RWPE1 (cell line): ENCODE measurements at regions not wholly inside any gene's neighbourhood (a gene's known extent, or its start where the extent isn't known, plus 50 kb on each side); places are given as distances from the start of the nearest gene placed in this dataset.

Experiments
- CTCF ChIA-PET: fragments of 350-600 bp; sonication (Branson Sonifier 250); formaldehyde crosslinking; extraction: SDS; loops from one replicate; lab custom pipeline; 2021; lab: Yijun Ruan, JAX
- POLR2A ChIA-PET: fragments of 400-600 bp; formaldehyde crosslinking; extraction: SDS; loops from one replicate; lab custom pipeline; 2020; ENCODE audit warnings: antibody characterized with exemption; ENCODE audit not compliant: low non-redundant PET; lab: Yijun Ruan, JAX
- DNase-seq: peaks from one replicate; pipeline ENCODE4 v3.0.0; 2012; ENCODE audit warnings: low spot score
- H3K27ac ChIP-seq: fragments of 450-650 bp; 2 replicates; pipeline ENCODE4 v1.5.1; 2017
- CTCF ChIP-seq: fragments of 450-650 bp; conservative IDR thresholded peaks from 2 replicates; pipeline ENCODE4 v1.5.1; 2017; ENCODE audit warnings: low read depth, mild to moderate bottlenecking

GRCh38 chr18:42174909-42175308, 219.9 kb downstream of the PIK3C3 start:
- ChIA-PET CTCF (no interaction called here), POLR2A (no interaction called here)
- no peak for TF ChIP-seq CTCF
- DNase-seq: no peak
- no peak overlapping the region for H3K27ac ChIP-seq

GRCh38 chr18:42176599-42176998, 221.6 kb downstream of the PIK3C3 start:
- no peak for DNase-seq
- no peak overlapping the region for H3K27ac ChIP-seq
- CTCF ChIA-PET: no interaction called here
- POLR2A ChIA-PET: no interaction called here
- no peak for TF ChIP-seq CTCF

- DNase-seq: no peak
- no peak for TF ChIP-seq CTCF
- POLR2A ChIA-PET: no interaction called here
- CTCF ChIA-PET: no interaction called here
- H3K27ac ChIP-seq: no peak overlapping the region
Observed at GRCh38 chr18:42177390-42177789, 222.4 kb downstream of the PIK3C3 start.

GRCh38 chr18:42178376-42179080, 223.5 kb downstream of the PIK3C3 start:
- no peak for TF ChIP-seq CTCF
- H3K27ac ChIP-seq: no peak overlapping the region
- ChIA-PET CTCF (no interaction called here), POLR2A (no interaction called here)
- no peak for DNase-seq

GRCh38 chr18:42179542-42180121, 224.6 kb downstream of the PIK3C3 start:
- no peak overlapping the region for H3K27ac ChIP-seq
- DNase-seq: no peak
- TF ChIP-seq CTCF: no peak
- POLR2A ChIA-PET: no interaction called here
- CTCF ChIA-PET: no interaction called here

GRCh38 chr18:42181474-42181873, 226.4 kb downstream of the PIK3C3 start:
- ChIA-PET POLR2A (no interaction called here), CTCF (no interaction called here)
- no peak for TF ChIP-seq CTCF
- no peak overlapping the region for H3K27ac ChIP-seq
- no peak for DNase-seq
